CD4-positive, CD25-positive, alpha-beta regulatory T cell (primary cell): ENCODE measurements at regions not wholly inside any gene's neighbourhood (a gene's known extent, or its start where the extent isn't known, plus 50 kb on each side); places are given as distances from the start of the nearest gene placed in this dataset.

Source experiments
- ATAC-seq, 2 donors: fragments of 150-1000 bp; cut with Tn5 transposase; one replicate each; pipeline ENCODE4 v1.10.0; 2021; ENCODE audit warnings: low read depth in 2 of 2, moderate number of reproducible peaks in 2 of 2, moderate library complexity in 1 of 2
- DNase-seq, 3 donors: peaks; one replicate each; pipeline versions ENCODE4 v3.0.0 to v3.0.0-alpha.2; 2012 to 2022; ENCODE audit warnings: mixed read lengths in 1 of 3
- H3K27ac ChIP-seq: one replicate; pipeline ENCODE4 v1.7.0; 2013; ENCODE audit warnings: mild to moderate bottlenecking, low read length; ENCODE audit not compliant: insufficient read depth, poor library complexity, severe bottlenecking
- H3K27me3 ChIP-seq: one replicate; pipeline ENCODE4 v1.7.0; 2013; ENCODE audit warnings: low read length; ENCODE audit not compliant: control insufficient read depth, insufficient read depth
- H3K36me3 ChIP-seq: one replicate; pipeline ENCODE4 v1.7.0; 2013; ENCODE audit warnings: mild to moderate bottlenecking, low read length, moderate library complexity; ENCODE audit not compliant: control insufficient read depth, insufficient read depth
- H3K4me1 ChIP-seq: 2 replicates; pipeline ENCODE4 v1.7.0; 2013; ENCODE audit warnings: mild to moderate bottlenecking, low read length; ENCODE audit not compliant: insufficient read depth, control insufficient read depth, poor library complexity, severe bottlenecking
- H3K4me3 ChIP-seq: one replicate; pipeline ENCODE4 v1.7.0; 2013; ENCODE audit warnings: low read depth, mild to moderate bottlenecking, low read length, moderate library complexity
- H3K9me3 ChIP-seq, 2 experiments: 1 replicate in 1 of 2; 2 replicates in 1 of 2; pipeline ENCODE4 v1.7.0; 2013; ENCODE audit warnings: low read length in 2 of 2, mild to moderate bottlenecking in 1 of 2, moderate library complexity in 1 of 2; ENCODE audit not compliant: control insufficient read depth in 2 of 2
- H3K27ac Mint-ChIP-seq, 3 donors: one replicate each; pipeline ENCODE4 v1.8.0; 2020 to 2022; ENCODE audit warnings: mild to moderate bottlenecking in 3 of 3, mixed read lengths in 3 of 3, moderate library complexity in 2 of 3
- H3K27me3 Mint-ChIP-seq: one replicate; pipeline ENCODE4 v1.8.0; 2022; ENCODE audit warnings: mild to moderate bottlenecking, mixed read lengths
- H3K36me3 Mint-ChIP-seq: one replicate; pipeline ENCODE4 v1.8.0; 2020; ENCODE audit warnings: mixed read lengths
- H3K4me1 Mint-ChIP-seq, 4 donors: one replicate each; pipeline ENCODE4 v1.8.0; 2020 to 2022; ENCODE audit warnings: mixed read lengths in 4 of 4, mild to moderate bottlenecking in 1 of 4
- H3K4me3 Mint-ChIP-seq, 4 donors: one replicate each; pipeline ENCODE4 v1.8.0; 2020 to 2022; ENCODE audit warnings: mild to moderate bottlenecking in 4 of 4, mixed read lengths in 4 of 4, moderate library complexity in 3 of 4
- H3K9me3 Mint-ChIP-seq, 7 donors: one replicate each; pipeline ENCODE4 v1.8.0; 2020 to 2022; ENCODE audit warnings: mixed read lengths in 7 of 7, mild to moderate bottlenecking in 3 of 7, moderate library complexity in 2 of 7

- peaks cover 3 to 28% (median 8%) of the 10 kb centered on the region in 7 donors for H3K9me3 Mint-ChIP-seq
- Histone ChIP-seq H3K27ac (no peak overlapping the region), H3K36me3 (no peaks in the 10 kb centered on the region), H3K4me1 (no peaks in the 10 kb centered on the region), H3K4me3 (no peak overlapping the region), H3K27me3 (no peaks in the 10 kb centered on the region), H3K9me3 (peaks cover 6 to 10% of the 10 kb centered on the region in 2 experiments)
- no peak overlapping the region for H3K27ac Mint-ChIP-seq
- H3K4me1 Mint-ChIP-seq = no peaks in the 10 kb centered on the region
- DNase-seq (no peak), ATAC-seq (no peak)
- H3K4me3 Mint-ChIP-seq = no peak overlapping the region
- no peaks in the 10 kb centered on the region for H3K36me3 Mint-ChIP-seq
- H3K27me3 Mint-ChIP-seq = no peaks in the 10 kb centered on the region
These were observed 533.0 kb upstream of the POT1 start for GRCh38 chr7:125462615-125463014.

DNA sequence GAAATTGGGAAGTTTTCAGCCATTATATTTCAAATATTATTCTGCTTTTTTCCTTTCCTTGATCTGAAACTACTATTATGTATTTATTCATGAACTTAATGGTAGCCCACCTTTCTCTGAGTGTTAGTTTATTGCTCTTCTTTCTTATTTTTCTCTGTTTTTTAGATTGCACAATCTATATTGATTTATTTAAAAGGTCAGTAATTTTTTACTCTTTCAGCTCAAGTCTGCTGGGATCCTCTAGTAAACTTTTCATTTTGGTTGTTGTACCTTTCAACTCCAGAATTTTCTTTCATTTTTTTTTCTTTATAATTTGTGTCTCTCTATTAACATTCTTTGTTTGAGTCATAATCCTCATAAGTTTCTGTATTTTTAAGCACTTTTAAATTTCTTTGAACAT is 529.4 kb upstream of the POT1 start:
- no peaks in the 10 kb centered on the region for H3K36me3 Mint-ChIP-seq
- no peaks in the 10 kb centered on the region for H3K4me1 Mint-ChIP-seq

GRCh38 chr7:125450749-125451148 is 521.1 kb upstream of the POT1 start:
- no peaks in the 10 kb centered on the region for H3K4me1 ChIP-seq
- ATAC-seq (no peak), DNase-seq (no peak)
- no peaks in the 10 kb centered on the region for H3K27me3 ChIP-seq
- Mint-ChIP-seq H3K9me3 (peaks cover 0 to 8% (median 2%) of the 10 kb centered on the region in 7 donors), H3K36me3 (no peaks in the 10 kb centered on the region), H3K4me3 (no peak overlapping the region), H3K27me3 (no peaks in the 10 kb centered on the region), H3K4me1 (no peaks in the 10 kb centered on the region), H3K27ac (no peak overlapping the region)
- H3K27ac ChIP-seq = no peak overlapping the region
- no peak overlapping the region for H3K4me3 ChIP-seq
- no peaks in the 10 kb centered on the region for H3K36me3 ChIP-seq
- H3K9me3 ChIP-seq = no peaks in the 10 kb centered on the region

More for the DNA sequence above, 529.4 kb upstream of the POT1 start:
- DNase-seq = no peak
- Histone ChIP-seq H3K4me3 (no peak overlapping the region), H3K9me3 (peaks cover 6 to 16% of the 10 kb centered on the region in 2 experiments), H3K27ac (no peak overlapping the region), H3K36me3 (no peaks in the 10 kb centered on the region), H3K27me3 (no peaks in the 10 kb centered on the region), H3K4me1 (no peaks in the 10 kb centered on the region)
- Mint-ChIP-seq H3K27ac (no peak overlapping the region), H3K4me3 (no peak overlapping the region), H3K27me3 (no peaks in the 10 kb centered on the region), H3K9me3 (peaks cover 4 to 35% (median 11%) of the 10 kb centered on the region in 7 donors)
- no peak for ATAC-seq

DNA sequence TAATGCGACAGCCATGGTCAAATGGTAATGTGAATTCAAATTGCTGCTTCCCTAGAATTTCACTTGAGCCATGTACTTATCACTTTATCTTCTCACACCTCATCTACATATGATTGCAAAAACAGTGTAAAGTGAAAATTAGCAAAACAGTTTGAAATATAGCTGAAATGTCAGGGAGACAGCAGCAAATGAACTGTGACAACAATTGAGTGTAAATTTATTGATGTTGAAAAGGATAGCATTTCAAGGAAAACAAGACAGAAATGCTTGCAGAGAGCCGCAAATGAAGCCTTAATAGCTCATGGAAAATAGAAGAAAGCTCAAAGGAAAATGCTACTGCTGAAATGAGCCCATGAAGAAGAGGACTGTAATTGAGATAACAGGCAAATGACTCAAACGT is 516.2 kb upstream of the POT1 start:
- no peaks in the 10 kb centered on the region for H3K4me1 Mint-ChIP-seq
- H3K4me3 Mint-ChIP-seq = no peak overlapping the region
- no peak for ATAC-seq

DNA sequence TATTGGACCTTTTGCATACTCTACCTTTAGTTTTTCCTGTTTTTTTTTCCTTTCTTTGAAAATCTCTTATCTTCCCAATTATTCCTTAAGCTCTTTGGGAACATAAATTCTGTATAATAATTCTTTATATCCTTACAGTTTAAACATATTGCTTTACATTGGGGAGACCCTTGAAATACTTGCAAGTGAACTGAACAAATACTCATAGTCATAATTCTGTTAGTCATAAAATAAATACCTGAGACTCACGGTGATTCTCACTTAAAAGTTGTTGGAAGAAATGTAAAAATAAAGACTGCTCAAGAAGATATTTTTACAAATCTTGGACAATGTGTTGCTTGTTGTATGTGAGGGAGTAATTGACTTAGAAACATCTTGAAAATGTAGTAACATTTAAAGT is 515.2 kb upstream of the POT1 start:
- ATAC-seq = no peak
- peaks cover 2 to 17% (median 5%) of the 10 kb centered on the region in 7 donors for H3K9me3 Mint-ChIP-seq
- no peak overlapping the region for H3K27ac Mint-ChIP-seq

More for the DNA sequence above, 516.2 kb upstream of the POT1 start:
- H3K27ac ChIP-seq = no peak overlapping the region
- H3K36me3 ChIP-seq = no peaks in the 10 kb centered on the region
- Mint-ChIP-seq H3K36me3 (no peaks in the 10 kb centered on the region), H3K27ac (no peak overlapping the region), H3K9me3 (peaks cover 2 to 14% (median 3%) of the 10 kb centered on the region in 7 donors), H3K27me3 (no peaks in the 10 kb centered on the region)
- no peaks in the 10 kb centered on the region for H3K27me3 ChIP-seq
- no peaks in the 10 kb centered on the region for H3K9me3 ChIP-seq
- H3K4me1 ChIP-seq = no peaks in the 10 kb centered on the region
- DNase-seq = no peak
- no peak overlapping the region for H3K4me3 ChIP-seq

GRCh38 chr7:125436220-125436619 is 506.6 kb upstream of the POT1 start:
- no peak overlapping the region for H3K4me3 ChIP-seq
- H3K27me3 ChIP-seq = no peaks in the 10 kb centered on the region
- Mint-ChIP-seq H3K36me3 (no peaks in the 10 kb centered on the region), H3K9me3 (peaks cover 0 to 10% (median 2%) of the 10 kb centered on the region in 7 donors), H3K27me3 (no peaks in the 10 kb centered on the region), H3K4me3 (no peak overlapping the region), H3K4me1 (no peaks in the 10 kb centered on the region), H3K27ac (no peak overlapping the region)
- no peak for DNase-seq
- H3K36me3 ChIP-seq = no peaks in the 10 kb centered on the region
- no peaks in the 10 kb centered on the region for H3K4me1 ChIP-seq
- H3K9me3 ChIP-seq = peaks cover 0 to 2% of the 10 kb centered on the region in 2 experiments
- no peak overlapping the region for H3K27ac ChIP-seq
- no peak for ATAC-seq

More for the DNA sequence above, 515.2 kb upstream of the POT1 start:
- Mint-ChIP-seq H3K27me3 (no peaks in the 10 kb centered on the region), H3K4me1 (no peaks in the 10 kb centered on the region), H3K4me3 (no peak overlapping the region), H3K36me3 (no peaks in the 10 kb centered on the region)
- no peaks in the 10 kb centered on the region for H3K27me3 ChIP-seq
- H3K4me3 ChIP-seq = no peak overlapping the region
- no peaks in the 10 kb centered on the region for H3K36me3 ChIP-seq
- H3K4me1 ChIP-seq = no peaks in the 10 kb centered on the region
- DNase-seq = no peak
- H3K9me3 ChIP-seq = no peaks in the 10 kb centered on the region
- no peak overlapping the region for H3K27ac ChIP-seq

DNA sequence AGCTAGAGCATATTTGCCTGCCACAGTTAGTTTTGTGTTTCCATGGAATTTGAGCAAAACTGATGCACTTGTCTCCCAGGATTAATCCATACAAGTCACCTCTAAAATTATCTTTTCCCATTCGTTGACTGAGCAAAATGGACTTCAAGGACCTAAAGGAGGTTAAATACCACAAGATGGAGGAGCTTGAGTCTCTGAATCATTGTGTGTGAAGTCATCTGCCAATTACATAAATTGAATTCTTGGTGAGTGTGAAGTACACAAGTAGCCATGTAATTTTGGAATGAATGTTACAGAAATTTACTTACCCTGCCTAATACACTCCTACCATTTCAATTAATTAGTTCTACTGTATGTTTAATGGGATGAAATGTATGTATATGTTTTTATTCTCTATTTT is 501.7 kb upstream of the POT1 start:
- H3K27ac ChIP-seq = no peak overlapping the region
- DNase-seq = no peak
- H3K36me3 ChIP-seq = no peaks in the 10 kb centered on the region
- Mint-ChIP-seq H3K36me3 (no peaks in the 10 kb centered on the region), H3K27me3 (no peaks in the 10 kb centered on the region), H3K27ac (no peak overlapping the region), H3K4me3 (no peak overlapping the region), H3K9me3 (peaks cover 0 to 11% (median 2%) of the 10 kb centered on the region in 7 donors), H3K4me1 (no peaks in the 10 kb centered on the region)
- no peak for ATAC-seq
- H3K4me1 ChIP-seq = no peaks in the 10 kb centered on the region
- no peaks in the 10 kb centered on the region for H3K27me3 ChIP-seq
- no peak overlapping the region for H3K4me3 ChIP-seq
- H3K9me3 ChIP-seq = no peaks in the 10 kb centered on the region

DNA sequence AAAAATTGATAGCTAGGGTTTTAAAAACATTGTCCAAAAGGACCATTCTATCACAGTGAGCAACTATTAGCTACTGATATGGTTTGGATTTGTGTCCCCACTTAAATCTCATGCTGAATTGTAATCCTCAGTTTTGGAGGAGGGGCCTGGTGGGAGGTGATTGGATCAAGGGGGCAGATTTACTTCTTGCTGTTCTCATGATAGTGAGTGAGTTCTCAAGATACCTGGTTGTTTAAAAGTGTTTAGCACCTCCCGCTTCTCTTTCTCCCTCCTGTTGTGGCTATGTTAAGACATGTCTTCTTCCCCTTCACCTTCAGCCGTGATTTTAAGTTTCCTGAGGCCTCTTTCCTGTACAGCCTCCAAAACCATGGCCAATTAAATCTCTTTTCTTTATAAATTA is 500.4 kb upstream of the POT1 start:
- H3K9me3 Mint-ChIP-seq = peaks cover 0 to 8% (median 4%) of the 10 kb centered on the region in 7 donors
- no peaks in the 10 kb centered on the region for H3K4me1 Mint-ChIP-seq
- no peak for ATAC-seq
- DNase-seq = no peak
- Histone ChIP-seq H3K27ac (no peak overlapping the region), H3K36me3 (no peaks in the 10 kb centered on the region), H3K9me3 (no peaks in the 10 kb centered on the region), H3K27me3 (no peaks in the 10 kb centered on the region), H3K4me1 (no peaks in the 10 kb centered on the region), H3K4me3 (no peak overlapping the region)
- H3K27me3 Mint-ChIP-seq = no peaks in the 10 kb centered on the region
- H3K36me3 Mint-ChIP-seq = no peaks in the 10 kb centered on the region
- H3K4me3 Mint-ChIP-seq = no peak overlapping the region
- no peak overlapping the region for H3K27ac Mint-ChIP-seq
